Caco-2 (cell line): ENCODE measurements at regions not wholly inside any gene's neighbourhood (a gene's known extent, or its start where the extent isn't known, plus 50 kb on each side); places are given as distances from the start of the nearest gene placed in this dataset.

Experiments
- BruUV-seq: library from RNA; stranded (reverse); fragments of 400-500 nt; replicated peaks from 2 replicates; lab custom pipeline; 2021; lab: Mats Ljungman, UMichigan
- CTCF ChIA-PET: fragments of 300-600 bp; sonication (Branson Sonifier 250); formaldehyde crosslinking; loops from one replicate; lab custom pipeline; 2022; ENCODE audit warnings: antibody characterized with exemption; lab: Charles Lee
- POLR2A ChIA-PET: fragments of 300-600 bp; sonication (Branson Sonifier 250); formaldehyde crosslinking; loops from one replicate; lab custom pipeline; 2022; ENCODE audit warnings: antibody characterized with exemption; lab: Charles Lee
- DNase-seq, 2 experiments: peaks; one replicate each; pipeline versions ENCODE4 v3.0.0 to v3.0.0-alpha.2; 2020 to 2022
- H3K27me3 ChIP-seq: replicated peaks from 2 replicates; pipeline ENCODE4 v1.6.0; 2011; ENCODE audit warnings: low read length; ENCODE audit not compliant: control insufficient read depth, insufficient read depth
- H3K36me3 ChIP-seq: 2 replicates; pipeline ENCODE4 v1.5.1; 2011; ENCODE audit warnings: low read length; ENCODE audit not compliant: control insufficient read depth, insufficient read depth
- H3K4me1 ChIP-seq: fragments of 250-450 bp; sonication (Bioruptor Pico); 2 replicates; pipeline ENCODE4 v1.5.1; 2020; ENCODE audit warnings: mild to moderate bottlenecking
- H3K4me3 ChIP-seq: 2 replicates; pipeline ENCODE4 v1.5.1; 2011; ENCODE audit warnings: low read depth, mild to moderate bottlenecking, control low read depth, low read length
- H3K9me3 ChIP-seq: fragments of 250-450 bp; sonication (Bioruptor Pico); 2 replicates; pipeline ENCODE4 v1.5.1; 2020; ENCODE audit warnings: mild to moderate bottlenecking, moderate library complexity
- H3K27ac Mint-ChIP-seq: one replicate; pipeline ENCODE4 v1.8.0; 2022; ENCODE audit warnings: mixed read lengths; ENCODE audit not compliant: unreplicated experiment
- H3K27me3 Mint-ChIP-seq: one replicate; pipeline ENCODE4 v1.8.0; 2022; ENCODE audit warnings: mixed read lengths; ENCODE audit not compliant: insufficient read depth, unreplicated experiment
- H3K36me3 Mint-ChIP-seq: one replicate; pipeline ENCODE4 v1.8.0; 2022; ENCODE audit warnings: mild to moderate bottlenecking, mixed read lengths; ENCODE audit not compliant: insufficient read depth, unreplicated experiment
- H3K4me1 Mint-ChIP-seq: one replicate; pipeline ENCODE4 v1.8.0; 2022; ENCODE audit warnings: low read depth, mixed read lengths; ENCODE audit not compliant: unreplicated experiment
- H3K4me3 Mint-ChIP-seq: one replicate; pipeline ENCODE4 v1.8.0; 2022; ENCODE audit warnings: mild to moderate bottlenecking, moderate library complexity, mixed read lengths; ENCODE audit not compliant: unreplicated experiment
- H3K9me3 Mint-ChIP-seq: one replicate; pipeline ENCODE4 v1.8.0; 2022; ENCODE audit warnings: mixed read lengths; ENCODE audit not compliant: unreplicated experiment
- CTCF ChIP-seq, 2 experiments: fragments of 200-600 bp in 1 of 2; IDR thresholded peaks; 1 replicate in 1 of 2; 2 replicates in 1 of 2; pipeline versions ENCODE4 v1.5.1 to v1.8.0; 2011 to 2022; ENCODE audit warnings: antibody characterized with exemption in 1 of 2, control low read depth in 1 of 2, inconsistent platforms in 1 of 2, low read depth in 1 of 2, low read length in 1 of 2, mild to moderate bottlenecking in 1 of 2, moderate library complexity in 1 of 2; ENCODE audit not compliant: insufficient read depth in 1 of 2, severe bottlenecking in 1 of 2, unreplicated experiment in 1 of 2
- intact Hi-C: fragments of 100-400 bp; cut with micrococcal nuclease; formaldehyde crosslinking; loops from one replicate; pipeline ENCODE4 v1.10.0; 2022; ENCODE audit not compliant: unreplicated experiment

GRCh38 chr12:17666641-17667324 is 423.2 kb downstream of the RERGL start:
- Mint-ChIP-seq H3K9me3 (no peaks in the 10 kb centered on the region), H3K27ac (no peak overlapping the region), H3K4me1 (no peaks in the 10 kb centered on the region), H3K36me3 (no peaks in the 10 kb centered on the region), H3K4me3 (no peak overlapping the region), H3K27me3 (peaks cover 4% of the 10 kb centered on the region)
- no peak for DNase-seq
- H3K36me3 ChIP-seq = no peaks in the 10 kb centered on the region
- intact Hi-C loops = no loop called here
- no TSS peak for BruUV-seq
- H3K27me3 ChIP-seq = peaks cover 1% of the 10 kb centered on the region; the same call in 1 of the 2 replicates
- ChIA-PET CTCF (no interaction called here), POLR2A (no interaction called here)
- H3K4me3 ChIP-seq = no peak overlapping the region
- TF ChIP-seq CTCF (IDR thresholded peaks at IDR 0.05; ENCODE audit: insufficient read depth in 1 of 2, low read depth in 1 of 2, low read length in 1 of 2, severe bottlenecking in 1 of 2, unreplicated experiment in 1 of 2) = no peak
- H3K4me1 ChIP-seq = no peaks in the 10 kb centered on the region
- no peaks in the 10 kb centered on the region for H3K9me3 ChIP-seq

- no peaks in the 10 kb centered on the region for H3K9me3 ChIP-seq
- H3K27me3 ChIP-seq = peaks cover 1% of the 10 kb centered on the region; the same call in 1 of the 2 replicates
- ChIA-PET CTCF (no interaction called here), POLR2A (no interaction called here)
- no peak for TF ChIP-seq CTCF (IDR thresholded peaks at IDR 0.05; ENCODE audit: insufficient read depth in 1 of 2, low read depth in 1 of 2, low read length in 1 of 2, severe bottlenecking in 1 of 2, unreplicated experiment in 1 of 2)
- H3K9me3 Mint-ChIP-seq = no peaks in the 10 kb centered on the region
- no peaks in the 10 kb centered on the region for H3K4me1 Mint-ChIP-seq
- intact Hi-C loops = no loop called here
- peaks cover 4% of the 10 kb centered on the region for H3K27me3 Mint-ChIP-seq
- no peak overlapping the region for H3K4me3 ChIP-seq
- DNase-seq = no peak
- no peaks in the 10 kb centered on the region for H3K36me3 Mint-ChIP-seq
- H3K4me3 Mint-ChIP-seq = no peak overlapping the region
- no peaks in the 10 kb centered on the region for H3K36me3 ChIP-seq
- BruUV-seq = no TSS peak
- H3K4me1 ChIP-seq = peaks cover 3% of the 10 kb centered on the region; the same call in 1 of the 2 replicates
- no peak overlapping the region for H3K27ac Mint-ChIP-seq
Measured at GRCh38 chr12:17665839-17666238, 424.2 kb downstream of the RERGL start.

- Histone ChIP-seq H3K4me1 (peaks cover 3% of the 10 kb centered on the region; the same call in 1 of the 2 replicates), H3K9me3 (no peaks in the 10 kb centered on the region; the same call in 1 of the 2 replicates), H3K4me3 (no peak overlapping the region), H3K36me3 (no peaks in the 10 kb centered on the region), H3K27me3 (peaks cover 1% of the 10 kb centered on the region; the same call in 1 of the 2 replicates)
- ChIA-PET POLR2A (no interaction called here), CTCF (no interaction called here)
- TF ChIP-seq CTCF (IDR thresholded peaks at IDR 0.05; ENCODE audit: insufficient read depth in 1 of 2, low read depth in 1 of 2, low read length in 1 of 2, severe bottlenecking in 1 of 2, unreplicated experiment in 1 of 2) = no peak
- Mint-ChIP-seq H3K27me3 (peaks cover 2% of the 10 kb centered on the region), H3K36me3 (no peaks in the 10 kb centered on the region), H3K27ac (no peak overlapping the region), H3K9me3 (no peaks in the 10 kb centered on the region), H3K4me3 (no peak overlapping the region), H3K4me1 (no peaks in the 10 kb centered on the region)
- intact Hi-C loops = no loop called here
- DNase-seq = no peak
- BruUV-seq = no TSS peak
Measured at GRCh38 chr12:17661250-17661649, 428.7 kb downstream of the RERGL start.
